HFF-Myc (cell line): ENCODE measurements at regions not wholly inside any gene's neighbourhood (a gene's known extent, or its start where the extent isn't known, plus 50 kb on each side); places are given as distances from the start of the nearest gene placed in this dataset.

Source experiments
- DNase-seq: peaks from one replicate; pipeline ENCODE4 v3.0.0-alpha.2; 2011; ENCODE audit warnings: low read depth; ENCODE audit errors: extremely low read depth
- H3K4me3 ChIP-seq: replicated peaks from 2 replicates; pipeline ENCODE4 v1.5.1; 2011; ENCODE audit warnings: low read depth, mild to moderate bottlenecking, control low read depth, low read length
- CTCF ChIP-seq: IDR thresholded peaks from 2 replicates; pipeline ENCODE4 v1.5.1; 2012; ENCODE audit warnings: mild to moderate bottlenecking, low read depth, low read length, control low read depth; ENCODE audit errors: missing control alignments

- no peak for DNase-seq
- no peak overlapping the region for H3K4me3 ChIP-seq
- TF ChIP-seq CTCF: no peak
Observed at GRCh38 chr3:66581256-66581655, 80.4 kb upstream of the LRIG1 start.

GRCh38 chr3:66582721-66583423, 82.0 kb upstream of the LRIG1 start:
- TF ChIP-seq CTCF: no peak
- no peak overlapping the region for H3K4me3 ChIP-seq
- no peak for DNase-seq

GRCh38 chr3:66583424-66584040, 82.7 kb upstream of the LRIG1 start:
- no peak overlapping the region for H3K4me3 ChIP-seq
- no peak for TF ChIP-seq CTCF
- no peak for DNase-seq

GRCh38 chr3:66585520-66586095, 84.8 kb upstream of the LRIG1 start:
- no peak overlapping the region for H3K4me3 ChIP-seq
- no peak for DNase-seq
- no peak for TF ChIP-seq CTCF

- DNase-seq: no peak
- TF ChIP-seq CTCF: no peak
- no peak overlapping the region for H3K4me3 ChIP-seq
Observed at GRCh38 chr3:66586853-66587252, 86.0 kb upstream of the LRIG1 start.

- no peak for DNase-seq
Observed at GRCh38 chr3:66588340-66588847, 87.6 kb upstream of the LRIG1 start.

More at GRCh38 chr3:66588340-66588847, 87.6 kb upstream of the LRIG1 start:
- no peak overlapping the region for H3K4me3 ChIP-seq
- TF ChIP-seq CTCF: no peak
